Common myeloid progenitor, CD34-positive (primary cell): ENCODE measurements at regions not wholly inside any gene's neighbourhood (a gene's known extent, or its start where the extent isn't known, plus 50 kb on each side); places are given as distances from the start of the nearest gene placed in this dataset.

Source experiments
- CTCF ChIA-PET: fragments of 350-600 bp; sonication (Branson Sonifier 250); formaldehyde crosslinking; loops from one replicate; lab custom pipeline; 2021; ENCODE audit warnings: antibody characterized with exemption; lab: Charles Lee
- POLR2A ChIA-PET: fragments of 350-600 bp; sonication (Branson Sonifier 250); formaldehyde crosslinking; loops from one replicate; lab custom pipeline; 2021; ENCODE audit warnings: antibody characterized with exemption; lab: Charles Lee
- DNase-seq, 3 donors: peaks; one replicate each; pipeline versions ENCODE4 v3.0.0 to v3.0.0-alpha.2; 2013
- H3K27ac ChIP-seq, 2 experiments: 1 replicate in 1 of 2; 2 replicates in 1 of 2; pipeline ENCODE4 v1.7.0; 2013; ENCODE audit warnings: inconsistent platforms in 2 of 2, low read length in 2 of 2, mild to moderate bottlenecking in 2 of 2, low read depth in 1 of 2, moderate library complexity in 1 of 2; ENCODE audit not compliant: severe bottlenecking in 2 of 2, insufficient read depth in 1 of 2, poor library complexity in 1 of 2
- H3K27me3 ChIP-seq, 5 experiments: replicated peaks in 2 of 5; 1 replicate in 3 of 5; 2 replicates in 2 of 5; pipeline versions ENCODE4 v1.6.1 to v1.7.0; 2013; ENCODE audit warnings: low read length in 4 of 5, mild to moderate bottlenecking in 2 of 5, moderate library complexity in 2 of 5, inconsistent platforms in 1 of 5; ENCODE audit not compliant: insufficient read depth in 5 of 5, control insufficient read depth in 4 of 5
- H3K36me3 ChIP-seq, 4 experiments: 1 replicate in 2 of 4; 2 replicates in 2 of 4; pipeline versions ENCODE4 v1.6.1 to v1.7.0; 2013; ENCODE audit warnings: low read length in 3 of 4, control low read depth in 1 of 4, mild to moderate bottlenecking in 1 of 4; ENCODE audit not compliant: control insufficient read depth in 4 of 4, insufficient read depth in 4 of 4
- H3K4me1 ChIP-seq, 4 experiments: 1 replicate in 3 of 4; 2 replicates in 1 of 4; pipeline versions ENCODE4 v1.6.1 to v1.7.1; 2013; ENCODE audit warnings: low read length in 3 of 4, mild to moderate bottlenecking in 3 of 4, control low read depth in 1 of 4, inconsistent platforms in 1 of 4, moderate library complexity in 1 of 4; ENCODE audit not compliant: control insufficient read depth in 4 of 4, insufficient read depth in 4 of 4; ENCODE audit errors: control extremely low read depth in 1 of 4
- H3K4me3 ChIP-seq, 7 experiments: 1 replicate in 4 of 7; 2 replicates in 3 of 7; pipeline versions ENCODE4 v1.5.1 to v1.7.0; 2013; ENCODE audit warnings: mild to moderate bottlenecking in 7 of 7, low read length in 6 of 7, moderate library complexity in 6 of 7, inconsistent platforms in 2 of 7, low read depth in 2 of 7, control low read depth in 1 of 7; ENCODE audit not compliant: insufficient read depth in 4 of 7, control insufficient read depth in 1 of 7; ENCODE audit errors: extremely low read depth in 1 of 7
- H3K9me3 ChIP-seq, 5 experiments: 1 replicate in 4 of 5; 2 replicates in 1 of 5; pipeline versions ENCODE4 v1.6.1 to v1.7.1; 2013; ENCODE audit warnings: low read length in 4 of 5, mild to moderate bottlenecking in 2 of 5, inconsistent platforms in 1 of 5, low read depth in 1 of 5, moderate library complexity in 1 of 5; ENCODE audit not compliant: control insufficient read depth in 4 of 5, insufficient read depth in 2 of 5; ENCODE audit errors: control extremely low read depth in 1 of 5
- WGBS: methylation state at CpG from one replicate; pipeline ENCODE4 v1.1.5; 2013; ENCODE audit not compliant: insufficient coverage; 5-methylcytosine and 5-hydroxymethylcytosine counted together

GRCh38 chrX:121301822-121302221, 254.4 kb downstream of the GLUD2 start:
- H3K9me3 ChIP-seq: peaks cover 0 to 5% (median 0%) of the 10 kb centered on the region in 5 experiments
- ChIA-PET CTCF (no interaction called here), POLR2A (no interaction called here)
- no peak overlapping the region for H3K4me3 ChIP-seq
- DNase-seq: no peak
- no peaks in the 10 kb centered on the region for H3K4me1 ChIP-seq
- no peaks in the 10 kb centered on the region for H3K27me3 ChIP-seq
- H3K36me3 ChIP-seq: no peaks in the 10 kb centered on the region
- 100% methylated on average over 1 of the region's 1 CpG for WGBS
- H3K27ac ChIP-seq: no peak overlapping the region

GRCh38 chrX:121307449-121307848, 260.0 kb downstream of the GLUD2 start:
- H3K27ac ChIP-seq: no peak overlapping the region
- H3K4me3 ChIP-seq: no peak overlapping the region
- DNase-seq: no peak
- WGBS: 83% methylated on average over 2 of the region's 3 CpGs
- no peaks in the 10 kb centered on the region for H3K27me3 ChIP-seq
- CTCF ChIA-PET: no interaction called here
- no peaks in the 10 kb centered on the region for H3K36me3 ChIP-seq
- POLR2A ChIA-PET: interaction anchor here (0.5 kb wide), 1 partner anchor 272 kb away, joined by 6 read pairs; no protein-coding TSS in a partner anchor
- no peaks in the 10 kb centered on the region for H3K9me3 ChIP-seq
- H3K4me1 ChIP-seq: no peaks in the 10 kb centered on the region

GRCh38 chrX:121308276-121308805, 260.9 kb downstream of the GLUD2 start:
- Histone ChIP-seq H3K36me3 (no peaks in the 10 kb centered on the region), H3K4me1 (no peaks in the 10 kb centered on the region), H3K27ac (no peak overlapping the region), H3K9me3 (no peaks in the 10 kb centered on the region), H3K4me3 (no peak overlapping the region), H3K27me3 (no peaks in the 10 kb centered on the region)
- DNase-seq: peak in 2 of 3 donors; percentile 27 to 29
- WGBS: 18% methylated on average over 2 of the region's 3 CpGs
- CTCF ChIA-PET: interaction anchor here (0.6 kb wide), 2 partner anchors 513 to 524 kb away, joined by 4 to 6 read pairs; no protein-coding TSS in a partner anchor
- POLR2A ChIA-PET: no interaction called here

GRCh38 chrX:121310820-121311219, 263.4 kb downstream of the GLUD2 start:
- ChIA-PET POLR2A (no interaction called here), CTCF (interaction anchor here (1.7 kb wide), 1 partner anchor 11 kb away, joined by 5 read pairs; no protein-coding TSS in a partner anchor)
- H3K36me3 ChIP-seq: no peaks in the 10 kb centered on the region
- no peaks in the 10 kb centered on the region for H3K9me3 ChIP-seq
- no peaks in the 10 kb centered on the region for H3K4me1 ChIP-seq
- no CpG with 5 or more reads among the region's 2 CpGs for WGBS
- no peak overlapping the region for H3K4me3 ChIP-seq
- DNase-seq: no peak
- no peak overlapping the region for H3K27ac ChIP-seq
- no peaks in the 10 kb centered on the region for H3K27me3 ChIP-seq

- Histone ChIP-seq H3K9me3 (peaks cover 0 to 1% (median 0%) of the 10 kb centered on the region in 5 experiments), H3K27ac (no peak overlapping the region), H3K36me3 (no peaks in the 10 kb centered on the region), H3K4me1 (no peaks in the 10 kb centered on the region), H3K27me3 (no peaks in the 10 kb centered on the region), H3K4me3 (no peak overlapping the region)
- POLR2A ChIA-PET: no interaction called here
- CTCF ChIA-PET: interaction anchor here (0.7 kb wide), 1 partner anchor 29 kb away, joined by 3 read pairs; no protein-coding TSS in a partner anchor
- no CpG with 5 or more reads among the region's 1 CpG for WGBS
- no peak for DNase-seq
Observed at GRCh38 chrX:121320441-121320840, 273.0 kb downstream of the GLUD2 start.

GRCh38 chrX:121322159-121322558, 274.7 kb downstream of the GLUD2 start:
- peak in 2 of 3 donors; percentile 1 to 10 for DNase-seq
- peaks cover 0 to 1% (median 0%) of the 10 kb centered on the region in 5 experiments for H3K9me3 ChIP-seq
- no peaks in the 10 kb centered on the region for H3K36me3 ChIP-seq
- no peaks in the 10 kb centered on the region for H3K27me3 ChIP-seq
- H3K4me3 ChIP-seq: no peak overlapping the region
- no peaks in the 10 kb centered on the region for H3K4me1 ChIP-seq
- no peak overlapping the region for H3K27ac ChIP-seq
- WGBS: no CpG with 5 or more reads among the region's 1 CpG
- CTCF ChIA-PET: interaction anchor here (0.6 to 1.6 kb wide), 4 partner anchors 11 to 382 kb away, joined by 3 to 5 read pairs (median 3); no protein-coding TSS in a partner anchor
- POLR2A ChIA-PET: no interaction called here

- ChIA-PET CTCF (no interaction called here), POLR2A (no interaction called here)
- Histone ChIP-seq H3K4me1 (no peaks in the 10 kb centered on the region), H3K9me3 (peaks cover 0 to 1% (median 0%) of the 10 kb centered on the region in 5 experiments), H3K36me3 (no peaks in the 10 kb centered on the region), H3K4me3 (no peak overlapping the region), H3K27me3 (no peaks in the 10 kb centered on the region), H3K27ac (no peak overlapping the region)
- DNase-seq: no peak
- WGBS: no CpG with 5 or more reads among the region's 1 CpG
Observed at GRCh38 chrX:121323337-121323736, 275.9 kb downstream of the GLUD2 start.
